B cell (primary cell): ENCODE measurements at regions not wholly inside any gene's neighbourhood (a gene's known extent, or its start where the extent isn't known, plus 50 kb on each side); places are given as distances from the start of the nearest gene placed in this dataset.

ENCODE experiments used
- ATAC-seq: fragments of 200-7000 bp; cut with Tn5 transposase; one replicate; pipeline ENCODE4 v1.10.0; 2021; ENCODE audit warnings: low read depth, mild to moderate bottlenecking, moderate number of reproducible peaks, moderate library complexity
- CTCF ChIA-PET: fragments of 350-600 bp; sonication (Branson Sonifier 250); formaldehyde crosslinking; loops from one replicate; lab custom pipeline; 2021; ENCODE audit warnings: antibody characterized with exemption, inconsistent platforms; lab: Charles Lee
- POLR2A ChIA-PET: fragments of 350-600 bp; sonication (Branson Sonifier 250); formaldehyde crosslinking; loops from one replicate; lab custom pipeline; 2021; ENCODE audit warnings: antibody characterized with exemption; lab: Charles Lee
- DNase-seq: peaks from one replicate; pipeline ENCODE4 v3.0.0; 2013
- H2AFZ ChIP-seq: 2 replicates; pipeline ENCODE4 v1.6.1; 2012; ENCODE audit warnings: mild to moderate bottlenecking, low read depth, low read length; ENCODE audit not compliant: insufficient read depth, poor library complexity, severe bottlenecking
- H3K27ac ChIP-seq, 2 donors: 1 replicate in 1 of 2; 2 replicates in 1 of 2; pipeline ENCODE4 v1.5.1; 2012 to 2013; ENCODE audit warnings: low read length in 2 of 2, mild to moderate bottlenecking in 2 of 2, moderate library complexity in 1 of 2
- H3K27me3 ChIP-seq, 4 experiments: fragments of 200-600 bp in 1 of 4; sonication (generic) in 1 of 4; replicated peaks in 1 of 4; 1 replicate in 2 of 4; 2 replicates in 2 of 4; pipeline versions ENCODE4 v1.6.1 to v1.7.0; 2013 to 2016; ENCODE audit warnings: low read length in 3 of 4, mild to moderate bottlenecking in 2 of 4, mixed read lengths in 1 of 4, moderate library complexity in 1 of 4; ENCODE audit not compliant: insufficient read depth in 4 of 4, control insufficient read depth in 3 of 4; ENCODE audit errors: control extremely low read depth in 1 of 4
- H3K36me3 ChIP-seq, 2 experiments: replicated peaks in 1 of 2; 1 replicate in 1 of 2; 2 replicates in 1 of 2; pipeline versions ENCODE4 v1.6.1 to v1.7.1; 2013; ENCODE audit warnings: low read length in 1 of 2; ENCODE audit not compliant: insufficient read depth in 2 of 2, control insufficient read depth in 1 of 2; ENCODE audit errors: control extremely low read depth in 1 of 2, extremely low read depth in 1 of 2
- H3K4me1 ChIP-seq, 2 donors: fragments of 200-600 bp in 1 of 2; sonication (generic) in 1 of 2; 1 replicate in 1 of 2; 2 replicates in 1 of 2; pipeline versions ENCODE4 v1.5.1 to v1.6.1; 2013 to 2017; ENCODE audit warnings: low read length in 2 of 2; ENCODE audit not compliant: control insufficient read depth in 2 of 2, insufficient read depth in 2 of 2
- H3K4me2 ChIP-seq: replicated peaks from 2 replicates; pipeline ENCODE3; 2012; ENCODE audit warnings: mild to moderate bottlenecking, low read depth, low read length; ENCODE audit not compliant: poor library complexity, severe bottlenecking
- H3K4me3 ChIP-seq, 5 experiments: fragments of 200-600 bp in 1 of 5; sonication (generic) in 1 of 5; 1 replicate in 3 of 5; 2 replicates in 2 of 5; pipeline versions ENCODE4 v1.5.1 to v1.7.0; 2011 to 2016; ENCODE audit warnings: low read length in 4 of 5, mild to moderate bottlenecking in 4 of 5, low read depth in 2 of 5, control low read depth in 1 of 5, moderate library complexity in 1 of 5; ENCODE audit not compliant: insufficient read depth in 1 of 5; ENCODE audit errors: control extremely low read depth in 1 of 5, extremely low read depth in 1 of 5
- H3K79me2 ChIP-seq: fragments of 200-600 bp; sonication (generic); one replicate; pipeline ENCODE4 v1.6.0; 2016; ENCODE audit warnings: low read length; ENCODE audit not compliant: control insufficient read depth, insufficient read depth
- H3K9ac ChIP-seq: fragments of 200-600 bp; sonication (generic); 2 replicates; pipeline ENCODE4 v1.6.1; 2017; ENCODE audit warnings: mild to moderate bottlenecking, low read length, moderate library complexity
- H3K9me3 ChIP-seq, 3 donors: one replicate each; pipeline versions ENCODE4 v1.6.1 to v1.7.1; 2013; ENCODE audit warnings: low read length in 2 of 3; ENCODE audit not compliant: control insufficient read depth in 2 of 3, insufficient read depth in 1 of 3; ENCODE audit errors: control extremely low read depth in 1 of 3
- H4K20me1 ChIP-seq: 2 replicates; pipeline ENCODE4 v1.6.0; 2012; ENCODE audit warnings: mild to moderate bottlenecking, low read length; ENCODE audit not compliant: insufficient read depth, control insufficient read depth, poor library complexity, severe bottlenecking
- H3K27ac Mint-ChIP-seq: one replicate; pipeline ENCODE4 v1.8.0; 2021; ENCODE audit warnings: mixed read lengths
- H3K27me3 Mint-ChIP-seq: one replicate; pipeline ENCODE4 v1.8.0; 2021; ENCODE audit warnings: mixed read lengths
- H3K4me1 Mint-ChIP-seq: one replicate; pipeline ENCODE4 v1.8.0; 2021; ENCODE audit warnings: mixed read lengths
- H3K4me3 Mint-ChIP-seq: one replicate; pipeline ENCODE4 v1.8.0; 2021; ENCODE audit warnings: mixed read lengths
- H3K9me3 Mint-ChIP-seq: one replicate; pipeline ENCODE4 v1.8.0; 2022; ENCODE audit warnings: mixed read lengths; ENCODE audit not compliant: insufficient read depth
- CTCF ChIP-seq: fragments of 200-600 bp; IDR thresholded peaks from one replicate; pipeline ENCODE4 v1.8.0; 2022; ENCODE audit warnings: antibody characterized with exemption, mild to moderate bottlenecking
- EZH2 ChIP-seq: IDR thresholded peaks from 2 replicates; pipeline ENCODE4 v1.6.1; 2012; ENCODE audit warnings: borderline replicate concordance, low read depth, mild to moderate bottlenecking, moderate library complexity, low read length; ENCODE audit not compliant: insufficient read depth, poor library complexity, severe bottlenecking
- WGBS: methylation state at CpG from one replicate; pipeline ENCODE4 v1.1.5; 2013; ENCODE audit warnings: missing lambda C conversion rate; ENCODE audit not compliant: insufficient coverage; 5-methylcytosine and 5-hydroxymethylcytosine counted together
- intact Hi-C: fragments of 100-400 bp; cut with micrococcal nuclease; formaldehyde crosslinking; loops from one replicate; pipeline ENCODE4 v1.10.0; 2022

DNA sequence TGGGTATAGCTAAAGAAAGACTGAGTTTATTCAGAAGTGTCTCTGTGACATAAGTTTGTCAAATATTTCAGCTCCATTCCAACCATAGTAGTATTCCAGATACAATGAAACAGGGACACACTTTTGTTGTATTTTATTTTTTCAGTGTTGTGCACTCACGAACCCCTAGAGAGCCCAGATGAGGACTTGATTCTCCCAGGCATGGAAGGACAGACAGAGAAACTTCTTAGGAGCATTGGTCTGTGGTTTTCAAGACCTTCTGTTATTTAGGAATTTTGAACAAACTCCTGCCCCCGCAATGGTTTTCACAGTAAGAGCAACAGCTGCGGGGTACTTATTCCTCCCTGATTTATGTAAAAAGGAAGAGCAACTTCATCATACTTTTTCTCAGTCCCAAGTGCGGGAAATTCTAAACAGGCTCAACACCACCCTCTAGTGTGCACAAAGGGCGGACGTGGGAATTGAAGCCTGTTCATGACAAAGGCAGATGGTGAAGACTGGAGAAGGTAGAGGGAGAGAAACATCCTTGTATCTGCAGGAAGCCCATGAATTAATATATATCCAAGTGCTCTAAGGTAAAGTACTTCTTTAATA, 147.6 kb downstream of the PAH start:
- H3K4me2 ChIP-seq = no peak overlapping the region
- no peak overlapping the region for H3K27ac ChIP-seq
- TF ChIP-seq CTCF = peak; percentile 71
- no peak for TF ChIP-seq EZH2
- ATAC-seq = peak; percentile 56
- no peak overlapping the region for H3K9ac ChIP-seq
- ChIA-PET CTCF (interaction anchor here (0.7 to 2.6 kb wide), 5 partner anchors 9 to 850 kb away, joined by 3 to 10 read pairs (median 3); no protein-coding TSS in a partner anchor), POLR2A (no interaction called here)
- intact Hi-C loops = loop anchor here (1.0 kb wide), 1 partner anchor 852 kb away; no protein-coding TSS in a partner anchor
- no peaks in the 10 kb centered on the region for H3K79me2 ChIP-seq
- H3K9me3 ChIP-seq = no peaks in the 10 kb centered on the region
- no peak overlapping the region for H3K27ac Mint-ChIP-seq
- DNase-seq = peak; percentile 65
- no peak overlapping the region for H3K4me3 ChIP-seq
- no peak overlapping the region for H3K4me3 Mint-ChIP-seq
- H4K20me1 ChIP-seq = no peaks in the 10 kb centered on the region
- peaks cover 26% of the 10 kb centered on the region for H3K27me3 Mint-ChIP-seq
- H3K4me1 ChIP-seq = no peaks in the 10 kb centered on the region
- H3K4me1 Mint-ChIP-seq = no peaks in the 10 kb centered on the region
- WGBS = no CpG with 5 or more reads among the region's 6 CpGs
- peak overlapping the region; percentile 24 for H2AFZ ChIP-seq
- peaks cover 0 to 7% (median 0%) of the 10 kb centered on the region in 4 experiments for H3K27me3 ChIP-seq
- H3K36me3 ChIP-seq = no peaks in the 10 kb centered on the region
- no peaks in the 10 kb centered on the region for H3K9me3 Mint-ChIP-seq

DNA sequence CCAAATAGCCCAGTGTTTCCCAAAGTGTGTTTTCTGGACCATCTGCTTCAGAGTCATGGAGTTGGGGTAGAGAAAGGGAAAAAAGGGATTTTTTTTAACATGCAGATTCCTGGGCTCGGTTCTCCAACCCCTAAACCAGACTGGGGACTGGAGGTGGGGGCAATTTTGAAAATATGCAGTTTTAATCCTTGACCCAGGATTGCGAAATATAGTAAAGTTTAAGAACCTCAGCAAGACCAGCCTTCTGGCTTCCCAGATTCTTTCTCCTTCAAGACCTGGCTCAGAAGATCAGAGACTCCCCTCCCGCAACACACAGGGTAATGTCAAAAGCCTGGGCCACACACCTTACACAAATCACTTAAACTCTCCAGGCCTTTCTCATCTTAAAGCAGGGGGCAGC, 150.1 kb downstream of the PAH start:
- DNase-seq = no peak
- H3K4me3 Mint-ChIP-seq = no peak overlapping the region
- Histone ChIP-seq H3K9ac (no peak overlapping the region), H4K20me1 (no peaks in the 10 kb centered on the region), H3K79me2 (no peaks in the 10 kb centered on the region), H3K4me3 (no peak overlapping the region), H3K4me2 (no peak overlapping the region), H3K27ac (no peak overlapping the region), H3K9me3 (no peaks in the 10 kb centered on the region), H3K4me1 (no peaks in the 10 kb centered on the region), H3K27me3 (peaks cover 0 to 7% (median 2%) of the 10 kb centered on the region in 4 experiments), H3K36me3 (no peaks in the 10 kb centered on the region), H2AFZ (no peak overlapping the region)
- H3K27ac Mint-ChIP-seq = no peak overlapping the region
- intact Hi-C loops = no loop called here
- ChIA-PET CTCF (interaction anchor here (0.7 to 2.6 kb wide), 3 partner anchors 10 to 827 kb away, joined by 3 to 10 read pairs (median 5); no protein-coding TSS in a partner anchor), POLR2A (no interaction called here)
- no peak for TF ChIP-seq CTCF
- TF ChIP-seq EZH2 = no peak
- WGBS = no CpG with 5 or more reads among the region's 3 CpGs
- H3K27me3 Mint-ChIP-seq = peaks cover 27% of the 10 kb centered on the region
- H3K4me1 Mint-ChIP-seq = no peaks in the 10 kb centered on the region
- ATAC-seq = no peak
- H3K9me3 Mint-ChIP-seq = no peaks in the 10 kb centered on the region
